ENCODE measurements at regions not wholly inside any gene's neighbourhood (a gene's known extent, or its start where the extent isn't known, plus 50 kb on each side); places are given as distances from the start of the nearest gene placed in this dataset.

DNA sequence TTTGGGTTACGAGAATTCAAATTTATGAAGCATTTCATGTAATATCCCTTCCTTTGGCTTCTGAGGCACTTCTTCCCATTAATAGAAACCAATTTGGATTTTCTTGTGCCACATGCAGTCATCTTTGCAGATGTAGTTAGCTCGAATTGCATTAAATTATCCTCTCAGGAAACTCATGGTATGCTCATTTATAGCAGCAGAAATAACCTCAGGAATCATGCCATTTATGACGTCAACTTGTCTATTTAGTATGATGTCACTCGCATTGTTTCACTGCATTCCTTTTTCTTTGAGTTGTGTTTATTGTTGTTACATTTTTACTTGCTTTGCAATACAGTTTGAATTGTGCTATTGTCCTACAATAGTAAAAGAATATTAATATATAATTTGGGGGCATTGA lies 163.8 kb downstream of the RBM43 start:
- no peaks in the 10 kb centered on the region for H4K20me1 ChIP-seq (replicated peaks; ENCODE audit: insufficient read depth)
- H3K79me2 ChIP-seq (replicated peaks; ENCODE audit: insufficient read depth), result no peaks in the 10 kb centered on the region
- no peak for TF ChIP-seq POLR2AphosphoS5 (IDR thresholded peaks at IDR 0.05; ENCODE audit: low read depth)
- no peak for TF ChIP-seq JUNB (IDR thresholded peaks at IDR 0.05; ENCODE audit: unreplicated experiment)
- no peak for TF ChIP-seq CREB1 (CRISPR knock-in tag; IDR thresholded peaks at IDR 0.05; ENCODE audit: low read depth)
- no peak for TF ChIP-seq EZH2 (IDR thresholded peaks at IDR 0.05; ENCODE audit: low read depth, unreplicated experiment)
- TF ChIP-seq, protein P1, sequence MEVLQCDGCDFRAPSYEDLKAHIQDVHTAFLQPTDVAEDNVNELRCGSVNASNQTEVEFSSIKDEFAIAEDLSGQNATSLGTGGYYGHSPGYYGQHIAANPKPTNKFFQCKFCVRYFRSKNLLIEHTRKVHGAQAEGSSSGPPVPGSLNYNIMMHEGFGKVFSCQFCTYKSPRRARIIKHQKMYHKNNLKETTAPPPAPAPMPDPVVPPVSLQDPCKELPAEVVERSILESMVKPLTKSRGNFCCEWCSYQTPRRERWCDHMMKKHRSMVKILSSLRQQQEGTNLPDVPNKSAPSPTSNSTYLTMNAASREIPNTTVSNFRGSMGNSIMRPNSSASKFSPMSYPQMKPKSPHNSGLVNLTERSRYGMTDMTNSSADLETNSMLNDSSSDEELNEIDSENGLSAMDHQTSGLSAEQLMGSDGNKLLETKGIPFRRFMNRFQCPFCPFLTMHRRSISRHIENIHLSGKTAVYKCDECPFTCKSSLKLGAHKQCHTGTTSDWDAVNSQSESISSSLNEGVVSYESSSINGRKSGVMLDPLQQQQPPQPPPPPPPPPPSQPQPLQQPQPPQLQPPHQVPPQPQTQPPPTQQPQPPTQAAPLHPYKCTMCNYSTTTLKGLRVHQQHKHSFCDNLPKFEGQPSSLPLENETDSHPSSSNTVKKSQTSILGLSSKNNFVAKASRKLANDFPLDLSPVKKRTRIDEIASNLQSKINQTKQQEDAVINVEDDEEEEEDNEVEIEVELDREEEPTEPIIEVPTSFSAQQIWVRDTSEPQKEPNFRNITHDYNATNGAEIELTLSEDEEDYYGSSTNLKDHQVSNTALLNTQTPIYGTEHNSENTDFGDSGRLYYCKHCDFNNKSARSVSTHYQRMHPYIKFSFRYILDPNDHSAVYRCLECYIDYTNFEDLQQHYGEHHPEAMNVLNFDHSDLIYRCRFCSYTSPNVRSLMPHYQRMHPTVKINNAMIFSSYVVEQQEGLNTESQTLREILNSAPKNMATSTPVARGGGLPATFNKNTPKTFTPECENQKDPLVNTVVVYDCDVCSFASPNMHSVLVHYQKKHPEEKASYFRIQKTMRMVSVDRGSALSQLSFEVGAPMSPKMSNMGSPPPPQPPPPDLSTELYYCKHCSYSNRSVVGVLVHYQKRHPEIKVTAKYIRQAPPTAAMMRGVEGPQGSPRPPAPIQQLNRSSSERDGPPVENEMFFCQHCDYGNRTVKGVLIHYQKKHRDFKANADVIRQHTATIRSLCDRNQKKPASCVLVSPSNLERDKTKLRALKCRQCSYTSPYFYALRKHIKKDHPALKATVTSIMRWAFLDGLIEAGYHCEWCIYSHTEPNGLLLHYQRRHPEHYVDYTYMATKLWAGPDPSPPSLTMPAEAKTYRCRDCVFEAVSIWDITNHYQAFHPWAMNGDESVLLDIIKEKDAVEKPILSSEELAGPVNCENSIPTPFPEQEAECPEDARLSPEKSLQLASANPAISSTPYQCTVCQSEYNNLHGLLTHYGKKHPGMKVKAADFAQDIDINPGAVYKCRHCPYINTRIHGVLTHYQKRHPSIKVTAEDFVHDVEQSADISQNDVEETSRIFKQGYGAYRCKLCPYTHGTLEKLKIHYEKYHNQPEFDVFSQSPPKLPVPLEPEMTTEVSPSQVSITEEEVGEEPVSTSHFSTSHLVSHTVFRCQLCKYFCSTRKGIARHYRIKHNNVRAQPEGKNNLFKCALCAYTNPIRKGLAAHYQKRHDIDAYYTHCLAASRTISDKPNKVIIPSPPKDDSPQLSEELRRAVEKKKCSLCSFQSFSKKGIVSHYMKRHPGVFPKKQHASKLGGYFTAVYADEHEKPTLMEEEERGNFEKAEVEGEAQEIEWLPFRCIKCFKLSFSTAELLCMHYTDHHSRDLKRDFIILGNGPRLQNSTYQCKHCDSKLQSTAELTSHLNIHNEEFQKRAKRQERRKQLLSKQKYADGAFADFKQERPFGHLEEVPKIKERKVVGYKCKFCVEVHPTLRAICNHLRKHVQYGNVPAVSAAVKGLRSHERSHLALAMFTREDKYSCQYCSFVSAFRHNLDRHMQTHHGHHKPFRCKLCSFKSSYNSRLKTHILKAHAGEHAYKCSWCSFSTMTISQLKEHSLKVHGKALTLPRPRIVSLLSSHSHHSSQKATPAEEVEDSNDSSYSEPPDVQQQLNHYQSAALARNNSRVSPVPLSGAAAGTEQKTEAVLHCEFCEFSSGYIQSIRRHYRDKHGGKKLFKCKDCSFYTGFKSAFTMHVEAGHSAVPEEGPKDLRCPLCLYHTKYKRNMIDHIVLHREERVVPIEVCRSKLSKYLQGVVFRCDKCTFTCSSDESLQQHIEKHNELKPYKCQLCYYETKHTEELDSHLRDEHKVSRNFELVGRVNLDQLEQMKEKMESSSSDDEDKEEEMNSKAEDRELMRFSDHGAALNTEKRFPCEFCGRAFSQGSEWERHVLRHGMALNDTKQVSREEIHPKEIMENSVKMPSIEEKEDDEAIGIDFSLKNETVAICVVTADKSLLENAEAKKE (CRISPR knock-in tag; IDR thresholded peaks at IDR 0.05), result no peak
- no peaks in the 10 kb centered on the region for H3K27me3 ChIP-seq (ENCODE audit: insufficient read depth)
- no peak overlapping the region for H3K4me2 ChIP-seq
- ATAC-seq (no peak), DNase-seq (ENCODE audit: low spot score) (no peak)
- Mint-ChIP-seq H3K36me3 (ENCODE audit: low read depth) (no peaks in the 10 kb centered on the region), H3K4me1 (no peaks in the 10 kb centered on the region), H3K9me3 (no peaks in the 10 kb centered on the region), H3K4me3 (no peak overlapping the region), H3K27me3 (ENCODE audit: insufficient read depth, low read depth, poor library complexity) (no peaks in the 10 kb centered on the region), H3K27ac (no peak overlapping the region)
- H3K4me1 ChIP-seq (ENCODE audit: insufficient read depth), result peaks cover 7% of the 10 kb centered on the region; the same call in 1 of the 2 replicates
- H3F3A ChIP-seq (replicated peaks; ENCODE audit: low read depth), result no peaks in the 10 kb centered on the region
- no peaks in the 10 kb centered on the region for H3K9me2 ChIP-seq (ENCODE audit: insufficient read depth)
- no peak overlapping the region for H3K27ac ChIP-seq (ENCODE audit: low read depth)
- no peak overlapping the region for H3K4me3 ChIP-seq
- no peak overlapping the region for H2AFZ ChIP-seq
- H3K36me3 ChIP-seq (ENCODE audit: insufficient read depth), result no peaks in the 10 kb centered on the region

DNA sequence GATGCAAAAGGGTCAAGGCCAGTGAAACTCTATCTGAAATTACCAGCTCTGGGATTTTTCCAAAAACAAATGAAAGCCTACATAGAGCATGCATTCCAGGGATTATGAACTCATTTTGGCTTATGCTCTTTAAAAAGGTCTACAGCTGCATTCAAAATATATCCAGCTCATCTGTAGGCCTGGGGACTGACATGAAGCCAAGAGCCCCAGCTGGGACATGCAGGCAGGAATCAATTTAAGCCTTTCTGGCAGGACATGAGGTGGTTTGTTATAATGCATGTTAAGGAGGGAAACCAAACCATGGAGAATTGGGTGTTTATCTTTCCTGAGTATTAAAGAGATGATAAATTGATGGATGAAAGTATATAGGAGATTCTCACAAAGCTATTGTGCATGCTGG lies 164.5 kb downstream of the RBM43 start:
- Histone ChIP-seq H3K27ac (ENCODE audit: low read depth) (no peak overlapping the region), H3K36me3 (ENCODE audit: insufficient read depth) (no peaks in the 10 kb centered on the region), H3K4me1 (ENCODE audit: insufficient read depth) (peaks cover under 1% of the 10 kb centered on the region; the same call in 1 of the 2 replicates), H3K27me3 (ENCODE audit: insufficient read depth) (no peaks in the 10 kb centered on the region), H3K4me3 (no peak overlapping the region), H3K79me2 (replicated peaks; ENCODE audit: insufficient read depth) (no peaks in the 10 kb centered on the region), H3K4me2 (no peak overlapping the region), H2AFZ (peak overlapping the region; percentile 63; the same call in 1 of the 2 replicates), H3F3A (replicated peaks; ENCODE audit: low read depth) (no peaks in the 10 kb centered on the region), H4K20me1 (replicated peaks; ENCODE audit: insufficient read depth) (no peaks in the 10 kb centered on the region), H3K9me2 (ENCODE audit: insufficient read depth) (no peaks in the 10 kb centered on the region)
- Mint-ChIP-seq H3K27ac (no peak overlapping the region), H3K27me3 (ENCODE audit: insufficient read depth, low read depth, poor library complexity) (no peaks in the 10 kb centered on the region), H3K9me3 (no peaks in the 10 kb centered on the region), H3K36me3 (ENCODE audit: low read depth) (no peaks in the 10 kb centered on the region), H3K4me3 (no peak overlapping the region), H3K4me1 (no peaks in the 10 kb centered on the region)
- ATAC-seq, result no peak
- DNase-seq (ENCODE audit: low spot score), result no peak
- TF ChIP-seq ZNF331 (CRISPR knock-in tag; IDR thresholded peaks at IDR 0.05; ENCODE audit: low read depth) (no peak), NANOG (IDR thresholded peaks at IDR 0.05; ENCODE audit: borderline replicate concordance) (no peak), ZNF114 (CRISPR knock-in tag; IDR thresholded peaks at IDR 0.05) (no peak)
- TF ChIP-seq, protein P1 (CRISPR knock-in tag; IDR thresholded peaks at IDR 0.05), result no peak

Data from GM23338 (cell line).